Epidermal melanocyte (primary cell): ENCODE measurements at regions not wholly inside any gene's neighbourhood (a gene's known extent, or its start where the extent isn't known, plus 50 kb on each side); places are given as distances from the start of the nearest gene placed in this dataset.

Source experiments
- DNase-seq: peaks from one replicate; pipeline ENCODE4 v3.0.0; 2011; ENCODE audit warnings: low spot score; ENCODE audit not compliant: insufficient read length

GRCh38 chr9:90948156-90948555, 146.5 kb downstream of the SYK start:
- no peak for DNase-seq

GRCh38 chr9:90950600-90950999, 149.0 kb downstream of the SYK start:
- no peak for DNase-seq

- DNase-seq: no peak
Measured at GRCh38 chr9:90953200-90953599, 151.6 kb downstream of the SYK start.

GRCh38 chr9:90953805-90954204, 152.2 kb downstream of the SYK start:
- no peak for DNase-seq

GRCh38 chr9:90956026-90956810, 154.6 kb downstream of the SYK start:
- no peak for DNase-seq

- DNase-seq: no peak
Measured at GRCh38 chr9:90958328-90958727, 156.7 kb downstream of the SYK start.

GRCh38 chr9:90960941-90961340, 159.3 kb downstream of the SYK start:
- no peak for DNase-seq

GRCh38 chr9:90961375-90961774, 159.8 kb downstream of the SYK start:
- DNase-seq: no peak

- no peak for DNase-seq
Measured at GRCh38 chr9:90964101-90965020, 162.7 kb downstream of the SYK start.

GRCh38 chr9:90965226-90966030, 163.8 kb downstream of the SYK start:
- DNase-seq: no peak

- DNase-seq: no peak
Measured at GRCh38 chr9:90966031-90966290, 164.3 kb downstream of the SYK start.

- no peak for DNase-seq
Measured at GRCh38 chr9:90966480-90967144, 165.0 kb downstream of the SYK start.

GRCh38 chr9:90967145-90967538, 165.5 kb downstream of the SYK start:
- no peak for DNase-seq

- no peak for DNase-seq
Measured at GRCh38 chr9:90969021-90969675, 167.5 kb downstream of the SYK start.

GRCh38 chr9:90970608-90971007, 169.0 kb downstream of the SYK start:
- no peak for DNase-seq

GRCh38 chr9:90972057-90972456, 170.4 kb downstream of the SYK start:
- DNase-seq: no peak

GRCh38 chr9:90974016-90974415, 172.4 kb downstream of the SYK start:
- no peak for DNase-seq

GRCh38 chr9:90974643-90975245, 173.1 kb downstream of the SYK start:
- no peak for DNase-seq

GRCh38 chr9:90975781-90976538, 174.3 kb downstream of the SYK start:
- DNase-seq: no peak

- no peak for DNase-seq
Measured at GRCh38 chr9:90979138-90979551, 177.5 kb downstream of the SYK start.
